LoVo (cell line): ENCODE measurements at regions not wholly inside any gene's neighbourhood (a gene's known extent, or its start where the extent isn't known, plus 50 kb on each side); places are given as distances from the start of the nearest gene placed in this dataset.
"Not testable (repeated sequence)": the region's sequence is repeated elsewhere in the genome, so short reads cannot be mapped to it uniquely, and the experiment has no call there.

Experiments
- DNase-seq: peaks from one replicate; pipeline ENCODE4 v3.0.0-alpha.2; 2016; ENCODE audit warnings: low spot score

GRCh38 chr5:176140138-176140537 lies 98.1 kb upstream of the SIMC1 start:
- not testable (repeated sequence) for DNase-seq

DNA sequence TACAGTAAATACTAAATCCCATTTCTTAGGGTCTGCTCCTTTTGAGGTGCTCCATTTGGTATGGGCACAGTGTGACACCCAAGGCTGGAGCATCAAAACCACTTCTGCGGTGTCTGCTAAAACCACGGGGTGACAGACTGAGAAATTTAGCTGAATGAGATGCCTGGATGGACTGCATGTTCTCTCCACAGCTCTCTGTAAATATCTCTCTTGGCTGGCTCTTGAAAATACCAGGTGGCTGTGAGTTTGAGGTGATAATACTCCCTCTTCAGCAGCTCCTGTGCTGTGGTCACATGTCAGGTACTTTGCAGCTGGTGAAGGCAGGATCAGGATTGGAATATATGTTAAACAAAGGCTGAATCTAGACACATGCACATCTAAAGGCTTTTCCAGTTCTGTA lies 93.7 kb upstream of the SIMC1 start:
- DNase-seq = no peak

DNA sequence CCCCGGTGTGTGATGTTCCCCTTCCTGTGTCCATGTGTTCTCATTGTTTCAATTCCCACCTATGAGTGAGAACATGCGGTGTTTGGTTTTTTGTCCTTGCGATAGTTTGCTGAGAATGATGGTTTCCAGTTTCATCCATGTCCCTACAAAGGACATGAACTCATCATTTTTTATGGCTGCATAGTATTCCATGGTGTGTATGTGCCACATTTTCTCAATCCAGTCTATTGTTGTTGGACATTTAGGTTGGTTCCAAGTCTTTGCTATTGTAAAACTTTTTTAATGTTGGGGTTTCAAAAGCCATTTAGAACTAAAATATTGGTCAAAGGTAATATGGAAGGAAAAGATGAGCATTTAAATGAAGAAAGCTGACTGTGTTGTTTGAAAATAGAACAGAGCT lies 88.3 kb upstream of the SIMC1 start:
- not testable (repeated sequence) for DNase-seq

DNA sequence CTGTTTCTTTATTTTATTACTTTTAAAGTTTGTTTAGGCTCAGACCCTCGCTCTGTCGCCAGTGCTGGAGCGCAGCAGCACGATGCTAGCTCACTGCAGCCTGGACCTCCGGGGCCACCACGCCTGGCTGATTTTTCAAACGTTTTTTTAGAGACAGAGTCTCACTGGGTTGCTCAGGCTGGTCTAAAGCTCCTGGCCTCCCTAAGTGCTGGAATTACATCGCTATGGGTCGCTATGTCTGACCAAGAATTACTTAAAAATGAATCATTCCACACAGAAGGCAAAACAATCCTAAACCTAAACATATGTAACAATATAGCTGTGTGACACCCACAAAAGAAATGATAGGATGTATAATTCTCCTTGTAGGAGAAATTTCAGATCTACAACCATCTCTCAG lies 86.9 kb upstream of the SIMC1 start:
- DNase-seq = no peak

GRCh38 chr5:176152191-176152929 lies 85.9 kb upstream of the SIMC1 start:
- no peak for DNase-seq

- DNase-seq = no peak
These were observed 85.3 kb upstream of the SIMC1 start for GRCh38 chr5:176152930-176153311.

GRCh38 chr5:176153741-176154140 lies 84.5 kb upstream of the SIMC1 start:
- DNase-seq = no peak

- no peak for DNase-seq
These were observed 83.4 kb upstream of the SIMC1 start for GRCh38 chr5:176154821-176155220.

DNA sequence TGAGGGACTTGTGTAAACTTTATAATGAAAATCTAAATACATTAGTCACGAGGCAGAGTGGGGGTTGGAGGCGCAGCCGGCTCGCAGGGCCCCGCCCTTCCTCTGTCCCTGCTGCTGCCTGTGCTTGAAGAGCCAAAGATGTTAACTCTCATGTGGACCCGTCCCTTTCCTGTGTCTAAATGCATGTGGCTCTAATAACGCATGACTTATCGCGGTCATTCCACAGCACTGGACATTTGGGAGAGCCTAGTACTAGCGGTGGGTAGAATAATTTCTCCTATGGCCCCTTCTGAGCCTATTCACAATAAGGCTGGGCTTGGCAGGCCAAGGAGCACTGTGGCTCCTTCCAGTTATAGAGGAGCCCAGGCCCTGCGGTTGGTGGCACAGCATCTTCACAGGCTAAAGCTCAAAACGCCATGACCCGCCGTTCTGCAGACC lies 82.3 kb upstream of the SIMC1 start:
- no peak for DNase-seq

- DNase-seq = no peak
These were observed 80.6 kb upstream of the SIMC1 start for GRCh38 chr5:176157656-176158055.

DNA sequence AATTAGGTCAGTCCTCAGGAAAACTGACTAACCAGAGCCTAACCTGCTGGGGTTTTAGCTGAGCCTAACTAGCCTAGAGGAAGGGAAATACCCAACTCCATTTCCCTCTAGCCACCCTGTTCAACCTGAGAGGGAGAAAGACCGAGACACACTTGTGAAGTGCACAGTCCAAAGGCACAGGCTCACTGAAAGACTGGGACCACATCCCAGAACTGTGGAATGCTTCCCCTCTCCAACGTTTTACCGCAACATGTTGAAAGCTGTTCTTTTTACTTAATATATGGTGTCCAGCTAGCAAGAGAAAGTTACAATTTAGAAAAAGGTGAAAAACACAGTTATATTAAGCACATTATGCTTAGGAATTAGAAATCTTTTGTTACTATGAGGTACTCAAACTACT lies 76.8 kb upstream of the SIMC1 start:
- DNase-seq = no peak

GRCh38 chr5:176162198-176162597 lies 76.0 kb upstream of the SIMC1 start:
- no peak for DNase-seq

- no peak for DNase-seq
These were observed 75.3 kb upstream of the SIMC1 start for GRCh38 chr5:176162888-176163287.

- DNase-seq = no peak
These were observed 71.8 kb upstream of the SIMC1 start for GRCh38 chr5:176166427-176166826.

- no peak for DNase-seq
These were observed 70.4 kb upstream of the SIMC1 start for GRCh38 chr5:176167800-176168199.

GRCh38 chr5:176169393-176170063 lies 68.7 kb upstream of the SIMC1 start:
- DNase-seq = no peak

GRCh38 chr5:176170084-176170483 lies 68.1 kb upstream of the SIMC1 start:
- DNase-seq = no peak

GRCh38 chr5:176171171-176171760 lies 67.0 kb upstream of the SIMC1 start:
- DNase-seq = no peak

DNA sequence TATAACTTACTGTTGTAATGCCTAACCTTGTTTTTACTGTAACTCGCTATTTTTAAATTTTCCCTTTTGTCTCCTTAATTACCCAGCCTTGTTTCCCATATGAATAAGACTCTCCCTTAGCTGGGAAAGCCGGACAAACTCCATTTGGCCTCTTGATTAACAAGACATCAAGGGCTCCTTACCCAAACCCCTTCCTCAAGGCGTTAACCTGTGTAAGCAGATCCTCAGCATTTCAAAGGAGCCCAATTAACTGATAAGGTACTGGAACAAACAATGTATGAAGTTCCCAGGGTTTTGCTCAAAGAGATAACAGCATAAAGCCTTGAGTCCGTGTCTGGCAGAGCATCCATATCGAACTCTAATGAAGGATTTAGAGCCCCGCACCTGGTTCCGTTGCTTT lies 66.0 kb upstream of the SIMC1 start:
- DNase-seq = no peak

GRCh38 chr5:176173647-176174046 lies 64.6 kb upstream of the SIMC1 start:
- DNase-seq = no peak

- no peak for DNase-seq
These were observed 63.7 kb upstream of the SIMC1 start for GRCh38 chr5:176174345-176175025.

- DNase-seq = no peak
These were observed 62.9 kb upstream of the SIMC1 start for GRCh38 chr5:176175101-176175852.
